ENCODE measurements at regions not wholly inside any gene's neighbourhood (a gene's known extent, or its start where the extent isn't known, plus 50 kb on each side); places are given as distances from the start of the nearest gene placed in this dataset.
A peak's percentile ranks its signal among the peaks of the same experiment; 100 is the strongest.

- no peak for DNase-seq
Observed at GRCh38 chr15:59953392-59953883, 50.7 kb upstream of the FOXB1 start.

GRCh38 chr15:59952960-59953359, 51.2 kb upstream of the FOXB1 start:
- no peak for DNase-seq

- DNase-seq = no peak
Observed at GRCh38 chr15:59950603-59951388, 53.3 kb upstream of the FOXB1 start.

- DNase-seq = no peak
Observed at GRCh38 chr15:59948924-59949613, 55.0 kb upstream of the FOXB1 start.

GRCh38 chr15:59946084-59946483, 58.0 kb upstream of the FOXB1 start:
- no peak for DNase-seq

- DNase-seq = no peak
Observed at GRCh38 chr15:59945036-59945435, 59.1 kb upstream of the FOXB1 start.

- no peak for DNase-seq
Observed at GRCh38 chr15:59941612-59942011, 62.5 kb upstream of the FOXB1 start.

GRCh38 chr15:59940928-59941327, 63.2 kb upstream of the FOXB1 start:
- DNase-seq = no peak

- no peak for DNase-seq
Observed at GRCh38 chr15:59940456-59940855, 63.7 kb upstream of the FOXB1 start.

- no peak for DNase-seq
Observed at GRCh38 chr15:59936741-59937140, 67.4 kb upstream of the FOXB1 start.

- no peak for DNase-seq
Observed at GRCh38 chr15:59933607-59934006, 70.5 kb upstream of the FOXB1 start.

GRCh38 chr15:59931646-59932261, 72.4 kb upstream of the FOXB1 start:
- no peak for DNase-seq

GRCh38 chr15:59924812-59925522, 79.1 kb upstream of the FOXB1 start:
- DNase-seq = no peak

- DNase-seq = no peak
Observed at GRCh38 chr15:59924096-59924495, 80.0 kb upstream of the FOXB1 start.

GRCh38 chr15:59923508-59923907, 80.6 kb upstream of the FOXB1 start:
- DNase-seq = no peak

GRCh38 chr15:59918994-59919951, 84.8 kb upstream of the FOXB1 start:
- DNase-seq = no peak

- DNase-seq = peak; percentile 24
Observed at GRCh38 chr15:59917504-59918157, 86.5 kb upstream of the FOXB1 start.

GRCh38 chr15:59906046-59906445, 98.1 kb upstream of the FOXB1 start:
- DNase-seq = no peak

GRCh38 chr15:59905176-59905575, 98.9 kb upstream of the FOXB1 start:
- no peak for DNase-seq

- DNase-seq = no peak
Observed at GRCh38 chr15:59904450-59905135, 99.5 kb upstream of the FOXB1 start.

GRCh38 chr15:59896663-59897074, 107.4 kb upstream of the FOXB1 start:
- DNase-seq = no peak
